Smooth muscle cell (in vitro differentiated cells): ENCODE measurements at regions not wholly inside any gene's neighbourhood (a gene's known extent, or its start where the extent isn't known, plus 50 kb on each side); places are given as distances from the start of the nearest gene placed in this dataset.

Source experiments
- DNase-seq: peaks from one replicate; lab custom pipeline; 2025; ENCODE audit not compliant: unreplicated experiment; lab: John Stamatoyannopoulos, UW
- H2AFZ ChIP-seq: fragments of 200-600 bp; sonication (generic); 2 replicates; pipeline ENCODE4 v1.6.0; 2016; ENCODE audit warnings: antibody characterized with exemption, low read depth, mild to moderate bottlenecking
- H3F3A ChIP-seq: fragments of 200-600 bp; sonication (generic); 2 replicates; pipeline ENCODE4 v1.6.0; 2017; ENCODE audit warnings: antibody characterized with exemption, low read depth
- H3K27ac ChIP-seq: fragments of 200-600 bp; sonication (generic); 2 replicates; pipeline ENCODE4 v1.5.1; 2016; ENCODE audit warnings: low read depth, mild to moderate bottlenecking
- H3K27me3 ChIP-seq: fragments of 200-600 bp; sonication (generic); 2 replicates; pipeline ENCODE4 v1.6.1; 2016; ENCODE audit warnings: low read depth, mild to moderate bottlenecking
- H3K36me3 ChIP-seq: fragments of 200-600 bp; sonication (generic); 2 replicates; pipeline ENCODE4 v1.5.1; 2016; ENCODE audit warnings: low read depth
- H3K4me1 ChIP-seq: fragments of 200-600 bp; sonication (generic); 2 replicates; pipeline ENCODE4 v1.5.1; 2016; ENCODE audit warnings: low read depth
- H3K4me2 ChIP-seq: fragments of 200-600 bp; sonication (generic); 2 replicates; pipeline ENCODE4 v1.6.0; 2016; ENCODE audit warnings: mild to moderate bottlenecking
- H3K4me3 ChIP-seq: fragments of 200-600 bp; sonication (generic); 2 replicates; pipeline ENCODE4 v1.5.1; 2016; ENCODE audit warnings: mild to moderate bottlenecking
- H3K79me2 ChIP-seq: fragments of 200-600 bp; sonication (generic); 2 replicates; pipeline ENCODE4 v1.6.0; 2016; ENCODE audit warnings: low read depth, mild to moderate bottlenecking
- H3K9ac ChIP-seq: fragments of 200-600 bp; sonication (generic); 2 replicates; pipeline ENCODE4 v1.6.0; 2016; ENCODE audit warnings: low read depth
- H3K9me3 ChIP-seq: fragments of 200-600 bp; sonication (generic); replicated peaks from 2 replicates; pipeline ENCODE4 v1.5.1; 2016; ENCODE audit warnings: low read depth
- H4K20me1 ChIP-seq: fragments of 200-600 bp; sonication (generic); 2 replicates; pipeline ENCODE4 v1.6.0; 2016; ENCODE audit warnings: low read depth
- CTCF ChIP-seq: fragments of 200-600 bp; sonication (generic); IDR thresholded peaks from 2 replicates; pipeline ENCODE4 v1.5.1; 2017; ENCODE audit warnings: borderline replicate concordance, mild to moderate bottlenecking, antibody characterized with exemption; ENCODE audit not compliant: insufficient read depth, poor library complexity, severe bottlenecking
- WGBS: methylation state at CpG from one replicate; pipeline ENCODE4 v1.1.7; 2016; ENCODE audit warnings: low lambda C conversion rate; 5-methylcytosine and 5-hydroxymethylcytosine counted together

- H3F3A ChIP-seq = peaks cover 3% of the 10 kb centered on the region
- H3K9ac ChIP-seq = no peak overlapping the region
- WGBS = 71% methylated on average over 2 of the region's 2 CpGs
- no peak overlapping the region for H3K27ac ChIP-seq
- H3K4me1 ChIP-seq = no peaks in the 10 kb centered on the region
- H4K20me1 ChIP-seq = no peaks in the 10 kb centered on the region
- no peaks in the 10 kb centered on the region for H3K36me3 ChIP-seq
- H2AFZ ChIP-seq = no peak overlapping the region
- H3K79me2 ChIP-seq = no peaks in the 10 kb centered on the region
- H3K27me3 ChIP-seq = no peaks in the 10 kb centered on the region
- no peaks in the 10 kb centered on the region for H3K9me3 ChIP-seq
- H3K4me3 ChIP-seq = no peak overlapping the region
- no peak for TF ChIP-seq CTCF
- H3K4me2 ChIP-seq = no peak overlapping the region
- no peak for DNase-seq
Observed at GRCh38 chr20:4095639-4096038, 53.0 kb upstream of the SMOX start.

GRCh38 chr20:4091490-4092479 lies 56.8 kb upstream of the SMOX start:
- no peaks in the 10 kb centered on the region for H3K27me3 ChIP-seq
- H3K27ac ChIP-seq = peak overlapping the region; percentile 94
- H3K9me3 ChIP-seq = no peaks in the 10 kb centered on the region
- no peaks in the 10 kb centered on the region for H4K20me1 ChIP-seq
- H3F3A ChIP-seq = peaks cover 3% of the 10 kb centered on the region
- no peaks in the 10 kb centered on the region for H3K79me2 ChIP-seq
- no peak overlapping the region for H2AFZ ChIP-seq
- peak; percentile 64 for TF ChIP-seq CTCF
- H3K4me3 ChIP-seq = no peak overlapping the region
- peak overlapping the region; percentile 24 for H3K4me2 ChIP-seq
- H3K36me3 ChIP-seq = no peaks in the 10 kb centered on the region
- WGBS = 49% methylated on average over 24 of the region's 24 CpGs
- H3K4me1 ChIP-seq = no peaks in the 10 kb centered on the region
- H3K9ac ChIP-seq = peak overlapping the region; percentile 20
- no peak for DNase-seq

GRCh38 chr20:4090756-4091489 lies 57.7 kb upstream of the SMOX start:
- H3K27ac ChIP-seq = peak overlapping the region; percentile 94
- DNase-seq = no peak
- no peaks in the 10 kb centered on the region for H3K79me2 ChIP-seq
- no peaks in the 10 kb centered on the region for H3K9me3 ChIP-seq
- no peaks in the 10 kb centered on the region for H4K20me1 ChIP-seq
- 49% methylated on average over 6 of the region's 6 CpGs for WGBS
- no peak for TF ChIP-seq CTCF
- H3F3A ChIP-seq = peaks cover 3% of the 10 kb centered on the region
- peak overlapping the region; percentile 11 for H2AFZ ChIP-seq
- H3K4me2 ChIP-seq = peak overlapping the region; percentile 24
- H3K36me3 ChIP-seq = no peaks in the 10 kb centered on the region
- peak overlapping the region; percentile 61 for H3K9ac ChIP-seq
- H3K27me3 ChIP-seq = no peaks in the 10 kb centered on the region
- no peak overlapping the region for H3K4me3 ChIP-seq
- no peaks in the 10 kb centered on the region for H3K4me1 ChIP-seq
